Iris pigment epithelial cell (primary cell): ENCODE measurements at regions not wholly inside any gene's neighbourhood (a gene's known extent, or its start where the extent isn't known, plus 50 kb on each side); places are given as distances from the start of the nearest gene placed in this dataset.

Experiments
- DNase-seq: peaks from one replicate; pipeline ENCODE4 v3.0.0-alpha.2; 2011; ENCODE audit warnings: low read depth

DNA sequence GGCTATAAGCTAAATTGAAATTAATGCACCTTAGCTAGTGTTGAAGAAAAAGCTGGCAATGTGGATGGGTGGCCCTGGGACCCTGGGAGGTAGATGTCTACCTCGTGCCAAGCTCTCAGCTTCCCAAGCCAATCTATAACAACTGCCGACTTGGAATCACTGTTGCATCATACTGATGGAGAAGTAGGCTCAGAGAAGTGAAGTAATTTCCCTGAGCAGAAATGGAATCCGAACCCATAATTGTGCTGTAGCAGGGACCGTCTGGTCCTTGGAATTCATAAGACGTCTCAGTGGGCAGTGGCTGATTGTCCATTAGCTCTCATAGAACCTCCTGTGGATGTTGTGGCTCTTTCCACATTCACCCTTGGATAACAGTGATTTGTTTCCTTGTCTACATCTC lies 196.6 kb downstream of the RAB11FIP4 start:
- DNase-seq, result no peak
